ENCODE measurements at regions not wholly inside any gene's neighbourhood (a gene's known extent, or its start where the extent isn't known, plus 50 kb on each side); places are given as distances from the start of the nearest gene placed in this dataset.

DNA sequence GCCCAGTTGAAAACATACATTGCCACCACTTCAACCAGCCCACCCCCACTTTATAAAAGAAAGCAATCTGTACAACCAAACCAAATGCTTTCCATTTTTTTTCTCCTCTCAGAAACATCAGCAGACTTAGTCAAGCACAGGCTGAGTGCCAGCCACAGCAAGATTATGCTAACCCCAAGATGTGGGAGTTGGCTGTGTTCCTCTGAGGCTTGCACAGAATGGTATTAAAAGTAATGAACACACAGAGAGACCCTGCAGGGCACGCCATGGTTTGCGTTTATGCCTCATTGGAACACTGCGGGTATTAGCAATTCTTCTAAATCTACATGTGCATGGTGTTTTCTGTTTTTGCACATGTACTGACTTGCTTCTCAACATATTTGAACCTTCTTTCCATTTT lies 419.9 kb upstream of the GRAMD2B start:
- Histone ChIP-seq H3K4me3 (ENCODE audit: low read depth in 1 of 3, low read length in 3 of 3) (no peak overlapping the region), H3K9me3 (ENCODE audit: control insufficient read depth in 4 of 4, low read length in 3 of 4) (no peaks in the 10 kb centered on the region), H3K36me3 (ENCODE audit: control insufficient read depth in 4 of 4, insufficient read depth in 3 of 4, low read depth in 1 of 4, low read length in 3 of 4) (no peaks in the 10 kb centered on the region), H3K9ac (ENCODE audit: low read depth in 1 of 2, low read length in 2 of 2) (no peak overlapping the region), H3K4me1 (ENCODE audit: control insufficient read depth in 4 of 4, insufficient read depth in 4 of 4, low read length in 3 of 4) (peaks cover 0 to 8% (median 1%) of the 10 kb centered on the region in 4 donors), H3K27ac (ENCODE audit: low read depth in 1 of 2, low read length in 2 of 2) (no peak overlapping the region), H3K27me3 (ENCODE audit: control insufficient read depth in 4 of 4, insufficient read depth in 4 of 4, low read length in 3 of 4) (no peaks in the 10 kb centered on the region)
- DNase-seq (ENCODE audit: low spot score): no peak
- TF ChIP-seq SP1 (IDR thresholded peaks at IDR 0.05) (no peak), RXRA (IDR thresholded peaks at IDR 0.05) (no peak), HNF4A (conservative IDR thresholded peaks at IDR 0.05) (no peak), FOXA2 (IDR thresholded peaks at IDR 0.05) (no peak), NR2F2 (IDR thresholded peaks at IDR 0.05) (no peak), EGR1 (IDR thresholded peaks at IDR 0.05; ENCODE audit: low read depth in 2 of 2) (no peak), YY1 (IDR thresholded peaks at IDR 0.05) (no peak), GABPA (IDR thresholded peaks at IDR 0.05 in 1 of 2, conservative IDR thresholded peaks at IDR 0.05 in 1 of 2) (no peak), HNF4G (IDR thresholded peaks at IDR 0.05) (no peak), RAD21 (IDR thresholded peaks at IDR 0.05) (no peak), TAF1 (conservative IDR thresholded peaks at IDR 0.05) (no peak), FOXA1 (IDR thresholded peaks at IDR 0.05) (no peak), JUND (IDR thresholded peaks at IDR 0.05) (no peak)
- TF ChIP-seq, protein P1, sequence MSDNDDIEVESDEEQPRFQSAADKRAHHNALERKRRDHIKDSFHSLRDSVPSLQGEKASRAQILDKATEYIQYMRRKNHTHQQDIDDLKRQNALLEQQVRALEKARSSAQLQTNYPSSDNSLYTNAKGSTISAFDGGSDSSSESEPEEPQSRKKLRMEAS (IDR thresholded peaks at IDR 0.05): no peak
- TF ChIP-seq, protein P2, sequence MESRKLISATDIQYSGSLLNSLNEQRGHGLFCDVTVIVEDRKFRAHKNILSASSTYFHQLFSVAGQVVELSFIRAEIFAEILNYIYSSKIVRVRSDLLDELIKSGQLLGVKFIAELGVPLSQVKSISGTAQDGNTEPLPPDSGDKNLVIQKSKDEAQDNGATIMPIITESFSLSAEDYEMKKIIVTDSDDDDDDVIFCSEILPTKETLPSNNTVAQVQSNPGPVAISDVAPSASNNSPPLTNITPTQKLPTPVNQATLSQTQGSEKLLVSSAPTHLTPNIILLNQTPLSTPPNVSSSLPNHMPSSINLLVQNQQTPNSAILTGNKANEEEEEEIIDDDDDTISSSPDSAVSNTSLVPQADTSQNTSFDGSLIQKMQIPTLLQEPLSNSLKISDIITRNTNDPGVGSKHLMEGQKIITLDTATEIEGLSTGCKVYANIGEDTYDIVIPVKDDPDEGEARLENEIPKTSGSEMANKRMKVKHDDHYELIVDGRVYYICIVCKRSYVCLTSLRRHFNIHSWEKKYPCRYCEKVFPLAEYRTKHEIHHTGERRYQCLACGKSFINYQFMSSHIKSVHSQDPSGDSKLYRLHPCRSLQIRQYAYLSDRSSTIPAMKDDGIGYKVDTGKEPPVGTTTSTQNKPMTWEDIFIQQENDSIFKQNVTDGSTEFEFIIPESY (IDR thresholded peaks at IDR 0.05): no peak
- TF ChIP-seq, protein P3, sequence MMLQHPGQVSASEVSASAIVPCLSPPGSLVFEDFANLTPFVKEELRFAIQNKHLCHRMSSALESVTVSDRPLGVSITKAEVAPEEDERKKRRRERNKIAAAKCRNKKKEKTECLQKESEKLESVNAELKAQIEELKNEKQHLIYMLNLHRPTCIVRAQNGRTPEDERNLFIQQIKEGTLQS (IDR thresholded peaks at IDR 0.05): no peak
- TF ChIP-seq, protein P4, sequence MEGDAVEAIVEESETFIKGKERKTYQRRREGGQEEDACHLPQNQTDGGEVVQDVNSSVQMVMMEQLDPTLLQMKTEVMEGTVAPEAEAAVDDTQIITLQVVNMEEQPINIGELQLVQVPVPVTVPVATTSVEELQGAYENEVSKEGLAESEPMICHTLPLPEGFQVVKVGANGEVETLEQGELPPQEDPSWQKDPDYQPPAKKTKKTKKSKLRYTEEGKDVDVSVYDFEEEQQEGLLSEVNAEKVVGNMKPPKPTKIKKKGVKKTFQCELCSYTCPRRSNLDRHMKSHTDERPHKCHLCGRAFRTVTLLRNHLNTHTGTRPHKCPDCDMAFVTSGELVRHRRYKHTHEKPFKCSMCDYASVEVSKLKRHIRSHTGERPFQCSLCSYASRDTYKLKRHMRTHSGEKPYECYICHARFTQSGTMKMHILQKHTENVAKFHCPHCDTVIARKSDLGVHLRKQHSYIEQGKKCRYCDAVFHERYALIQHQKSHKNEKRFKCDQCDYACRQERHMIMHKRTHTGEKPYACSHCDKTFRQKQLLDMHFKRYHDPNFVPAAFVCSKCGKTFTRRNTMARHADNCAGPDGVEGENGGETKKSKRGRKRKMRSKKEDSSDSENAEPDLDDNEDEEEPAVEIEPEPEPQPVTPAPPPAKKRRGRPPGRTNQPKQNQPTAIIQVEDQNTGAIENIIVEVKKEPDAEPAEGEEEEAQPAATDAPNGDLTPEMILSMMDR (IDR thresholded peaks at IDR 0.05; ENCODE audit: low read depth, low read length, missing input control): no peak
- TF ChIP-seq, protein P5, sequence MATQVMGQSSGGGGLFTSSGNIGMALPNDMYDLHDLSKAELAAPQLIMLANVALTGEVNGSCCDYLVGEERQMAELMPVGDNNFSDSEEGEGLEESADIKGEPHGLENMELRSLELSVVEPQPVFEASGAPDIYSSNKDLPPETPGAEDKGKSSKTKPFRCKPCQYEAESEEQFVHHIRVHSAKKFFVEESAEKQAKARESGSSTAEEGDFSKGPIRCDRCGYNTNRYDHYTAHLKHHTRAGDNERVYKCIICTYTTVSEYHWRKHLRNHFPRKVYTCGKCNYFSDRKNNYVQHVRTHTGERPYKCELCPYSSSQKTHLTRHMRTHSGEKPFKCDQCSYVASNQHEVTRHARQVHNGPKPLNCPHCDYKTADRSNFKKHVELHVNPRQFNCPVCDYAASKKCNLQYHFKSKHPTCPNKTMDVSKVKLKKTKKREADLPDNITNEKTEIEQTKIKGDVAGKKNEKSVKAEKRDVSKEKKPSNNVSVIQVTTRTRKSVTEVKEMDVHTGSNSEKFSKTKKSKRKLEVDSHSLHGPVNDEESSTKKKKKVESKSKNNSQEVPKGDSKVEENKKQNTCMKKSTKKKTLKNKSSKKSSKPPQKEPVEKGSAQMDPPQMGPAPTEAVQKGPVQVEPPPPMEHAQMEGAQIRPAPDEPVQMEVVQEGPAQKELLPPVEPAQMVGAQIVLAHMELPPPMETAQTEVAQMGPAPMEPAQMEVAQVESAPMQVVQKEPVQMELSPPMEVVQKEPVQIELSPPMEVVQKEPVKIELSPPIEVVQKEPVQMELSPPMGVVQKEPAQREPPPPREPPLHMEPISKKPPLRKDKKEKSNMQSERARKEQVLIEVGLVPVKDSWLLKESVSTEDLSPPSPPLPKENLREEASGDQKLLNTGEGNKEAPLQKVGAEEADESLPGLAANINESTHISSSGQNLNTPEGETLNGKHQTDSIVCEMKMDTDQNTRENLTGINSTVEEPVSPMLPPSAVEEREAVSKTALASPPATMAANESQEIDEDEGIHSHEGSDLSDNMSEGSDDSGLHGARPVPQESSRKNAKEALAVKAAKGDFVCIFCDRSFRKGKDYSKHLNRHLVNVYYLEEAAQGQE (IDR thresholded peaks at IDR 0.05): no peak
- WGBS: 88% methylated on average over 3 of the region's 3 CpGs

Data from liver (tissue), 8 donors.